SK-N-SH (cell line): ENCODE measurements at regions not wholly inside any gene's neighbourhood (a gene's known extent, or its start where the extent isn't known, plus 50 kb on each side); places are given as distances from the start of the nearest gene placed in this dataset.

Experiments
- CTCF ChIA-PET: fragments of 300-600, 350-600 bp; formaldehyde crosslinking; extraction: SDS; loops from one replicate; lab custom pipeline; 2021; lab: Yijun Ruan, JAX
- POLR2A ChIA-PET: fragments of 350-600 bp; sonication (Branson Sonifier 250); formaldehyde crosslinking; extraction: SDS; loops from one replicate; lab custom pipeline; 2020; ENCODE audit warnings: antibody characterized with exemption, inconsistent platforms; lab: Yijun Ruan, JAX
- DNase-seq: peaks from one replicate; pipeline ENCODE4 v3.0.0; 2012
- H2AFZ ChIP-seq: fragments of 200-600 bp; sonication (generic); 2 replicates; pipeline ENCODE4 v1.8.1; 2016; ENCODE audit warnings: antibody characterized with exemption, mild to moderate bottlenecking, low read depth
- H3F3A ChIP-seq: fragments of 200-600 bp; sonication (generic); replicated peaks from 2 replicates; pipeline ENCODE3; 2016; ENCODE audit warnings: antibody characterized with exemption, mild to moderate bottlenecking; ENCODE audit not compliant: insufficient read depth
- H3K27ac ChIP-seq, 2 experiments: fragments of 200-500 bp in 1 of 2; fragments of 200-600 bp in 1 of 2; sonication (Bioruptor generic) in 1 of 2; sonication (generic), shearing (Covaris generic) in 1 of 2; 2 replicates each; pipeline versions ENCODE4 v1.5.1 to v1.6.1; 2014 to 2016; ENCODE audit warnings: low read depth in 2 of 2, inconsistent platforms in 1 of 2, low read length in 1 of 2, mild to moderate bottlenecking in 1 of 2, mixed read lengths in 1 of 2
- H3K27me3 ChIP-seq: fragments of 200-600 bp; sonication (generic), shearing (Covaris generic); 2 replicates; pipeline ENCODE4 v1.6.1; 2016; ENCODE audit warnings: mixed run types; ENCODE audit not compliant: insufficient read depth
- H3K36me3 ChIP-seq, 2 experiments: fragments of 200-500 bp in 1 of 2; fragments of 200-600 bp in 1 of 2; sonication (Bioruptor generic) in 1 of 2; sonication (generic) in 1 of 2; replicated peaks in 1 of 2; 2 replicates each; pipeline versions ENCODE3 to v1.5.1; 2014 to 2016; ENCODE audit warnings: low read length in 1 of 2, mild to moderate bottlenecking in 1 of 2; ENCODE audit not compliant: insufficient read depth in 2 of 2, control insufficient read depth in 1 of 2
- H3K4me1 ChIP-seq, 2 experiments: fragments of 200-500 bp in 1 of 2; fragments of 200-600 bp in 1 of 2; sonication (Bioruptor generic) in 1 of 2; sonication (generic), shearing (Covaris generic) in 1 of 2; 2 replicates each; pipeline versions ENCODE4 v1.5.1 to v1.6.1; 2014 to 2016; ENCODE audit warnings: low read depth in 1 of 2, low read length in 1 of 2, mixed run types in 1 of 2; ENCODE audit not compliant: insufficient read depth in 2 of 2, control insufficient read depth in 1 of 2
- H3K4me2 ChIP-seq: fragments of 200-600 bp; sonication (generic), shearing (Covaris generic); 2 replicates; pipeline ENCODE4 v1.6.1; 2017; ENCODE audit warnings: mixed run types
- H3K4me3 ChIP-seq, 2 experiments: fragments of 200-500 bp in 1 of 2; fragments of 200-600 bp in 1 of 2; sonication (Bioruptor generic) in 1 of 2; sonication (generic), shearing (Covaris generic) in 1 of 2; 2 replicates each; pipeline versions ENCODE4 v1.5.1 to v1.8.1; 2014 to 2016; ENCODE audit warnings: low read depth in 2 of 2, inconsistent platforms in 1 of 2, low read length in 1 of 2, mild to moderate bottlenecking in 1 of 2, mixed read lengths in 1 of 2, moderate library complexity in 1 of 2
- H3K79me2 ChIP-seq: fragments of 200-600 bp; sonication (generic); 2 replicates; pipeline ENCODE4 v1.8.1; 2017; ENCODE audit warnings: mild to moderate bottlenecking; ENCODE audit not compliant: insufficient read depth
- H3K9ac ChIP-seq: fragments of 200-600 bp; sonication (generic); 2 replicates; pipeline ENCODE4 v1.6.1; 2017; ENCODE audit warnings: mixed run types
- H3K9me2 ChIP-seq: fragments of 200-600 bp; sonication (generic); 2 replicates; pipeline ENCODE4 v1.6.1; 2017; ENCODE audit warnings: mixed run types
- H3K9me3 ChIP-seq: fragments of 200-600 bp; sonication (generic); 2 replicates; pipeline ENCODE4 v1.6.1; 2017; ENCODE audit warnings: mixed run types, mild to moderate bottlenecking, moderate library complexity
- H4K20me1 ChIP-seq: fragments of 200-600 bp; sonication (generic); 2 replicates; pipeline ENCODE4 v1.6.1; 2017; ENCODE audit warnings: mild to moderate bottlenecking, mixed run types; ENCODE audit not compliant: insufficient read depth
- CTCF ChIP-seq: fragments of 200-600 bp; sonication (generic); IDR thresholded peaks from 2 replicates; pipeline ENCODE4 v1.6.1; 2017; ENCODE audit warnings: antibody characterized with exemption, mild to moderate bottlenecking, moderate library complexity
- EZH2phosphoT487 ChIP-seq: fragments of 200-600 bp; sonication (generic); IDR thresholded peaks from 2 replicates; pipeline ENCODE4 v1.6.1; 2017; ENCODE audit warnings: low read depth, mixed run types, mild to moderate bottlenecking, antibody characterized with exemption, moderate library complexity, borderline replicate concordance
- FOSL2 ChIP-seq: IDR thresholded peaks from 2 replicates; pipeline ENCODE4 v1.4.0; 2012; ENCODE audit warnings: low read depth, mild to moderate bottlenecking, moderate library complexity, borderline replicate concordance
- GATA2 ChIP-seq: sonication (generic); formaldehyde crosslinking; IDR thresholded peaks from 2 replicates; pipeline ENCODE4 v1.5.0; 2020; ENCODE audit warnings: mild to moderate bottlenecking, missing genetic modification reagents
- MAX ChIP-seq: IDR thresholded peaks from 2 replicates; pipeline ENCODE4 v1.4.0; 2012; ENCODE audit warnings: low read depth
- MEF2A ChIP-seq: IDR thresholded peaks from 2 replicates; pipeline ENCODE4 v1.4.0; 2012; ENCODE audit warnings: low read depth, borderline replicate concordance
- MXI1 ChIP-seq: IDR thresholded peaks from 2 replicates; pipeline ENCODE4 v1.6.1; 2012; ENCODE audit warnings: mild to moderate bottlenecking, low read depth, low read length, improper control_type of control experiment
- NFIC ChIP-seq: IDR thresholded peaks from 2 replicates; pipeline ENCODE4 v1.4.0; 2012; ENCODE audit warnings: borderline replicate concordance
- RAD21 ChIP-seq: IDR thresholded peaks from 2 replicates; pipeline ENCODE4 v1.6.1; 2012; ENCODE audit warnings: mild to moderate bottlenecking, low read length
- RXRA ChIP-seq: IDR thresholded peaks from 2 replicates; pipeline ENCODE4 v1.4.0; 2012; ENCODE audit warnings: low read depth, mild to moderate bottlenecking, borderline replicate concordance
- SIN3A ChIP-seq: IDR thresholded peaks from 2 replicates; pipeline ENCODE4 v1.6.1; 2012; ENCODE audit warnings: low read depth, mild to moderate bottlenecking, low read length, moderate library complexity, borderline replicate concordance
- SMC3 ChIP-seq: IDR thresholded peaks from 2 replicates; pipeline ENCODE4 v1.6.1; 2012; ENCODE audit warnings: low read depth, low read length, improper control_type of control experiment
- TCF12 ChIP-seq: IDR thresholded peaks from 2 replicates; pipeline ENCODE4 v1.4.0; 2012
- USF2 ChIP-seq: fragments of 150-350 bp; IDR thresholded peaks from 2 replicates; pipeline ENCODE4 v1.6.1; 2017; ENCODE audit warnings: antibody characterized with exemption, low read length, low read depth, borderline replicate concordance
- WGBS: methylation state at CpG from one replicate; pipeline ENCODE4 v1.1.6; 2017; ENCODE audit warnings: low lambda C conversion rate; 5-methylcytosine and 5-hydroxymethylcytosine counted together

GRCh38 chr6:166710084-166710483 is 83.0 kb upstream of the RPS6KA2 start:
- H3K9me3 ChIP-seq = no peaks in the 10 kb centered on the region
- POLR2A ChIA-PET = no interaction called here
- no peak for DNase-seq
- H3K27ac ChIP-seq = no peak overlapping the region
- H3K27me3 ChIP-seq = no peaks in the 10 kb centered on the region
- no peak for TF ChIP-seq USF2
- no peak for TF ChIP-seq MXI1
- no peaks in the 10 kb centered on the region for H3K9me2 ChIP-seq
- 57% methylated on average over 2 of the region's 2 CpGs for WGBS
- no peak overlapping the region for H3K9ac ChIP-seq
- H4K20me1 ChIP-seq = no peaks in the 10 kb centered on the region
- CTCF ChIA-PET = interaction anchor here (0.7 kb wide), 1 partner anchor 83 kb away, joined by 3 read pairs; the partner anchor contains the start of gene RPS6KA2
- H3K4me1 ChIP-seq = peaks cover 0 to 3% of the 10 kb centered on the region in 2 experiments; a peak in 1 of 4 replicates
- H2AFZ ChIP-seq = no peak overlapping the region
- H3K79me2 ChIP-seq = no peaks in the 10 kb centered on the region
- H3K4me3 ChIP-seq = no peak overlapping the region
- H3F3A ChIP-seq = no peaks in the 10 kb centered on the region
- H3K36me3 ChIP-seq = no peaks in the 10 kb centered on the region
- H3K4me2 ChIP-seq = no peak overlapping the region

- DNase-seq = no peak
- no peak overlapping the region for H2AFZ ChIP-seq
- no peak overlapping the region for H3K4me2 ChIP-seq
- H3K9me2 ChIP-seq = no peaks in the 10 kb centered on the region
- H4K20me1 ChIP-seq = no peaks in the 10 kb centered on the region
- no peak overlapping the region for H3K27ac ChIP-seq
- no peaks in the 10 kb centered on the region for H3K79me2 ChIP-seq
- no peaks in the 10 kb centered on the region for H3F3A ChIP-seq
- H3K4me1 ChIP-seq = no peaks in the 10 kb centered on the region; a peak in 1 of 4 replicates
- no peaks in the 10 kb centered on the region for H3K36me3 ChIP-seq
- ChIA-PET CTCF (no interaction called here), POLR2A (no interaction called here)
- H3K9ac ChIP-seq = no peak overlapping the region
- no peaks in the 10 kb centered on the region; the same call in 1 of the 2 replicates for H3K27me3 ChIP-seq
- WGBS = 91% methylated on average over 4 of the region's 4 CpGs
- no peak for TF ChIP-seq FOSL2
- no peak for TF ChIP-seq MEF2A
- no peak for TF ChIP-seq NFIC
- TF ChIP-seq GATA2 = no peak
- TF ChIP-seq EZH2phosphoT487 = no peak
- no peak for TF ChIP-seq SMC3
- no peak for TF ChIP-seq RXRA
- no peak for TF ChIP-seq SIN3A
- no peak overlapping the region for H3K4me3 ChIP-seq
- H3K9me3 ChIP-seq = no peaks in the 10 kb centered on the region
These were observed 81.4 kb upstream of the RPS6KA2 start for GRCh38 chr6:166708460-166708859.

GRCh38 chr6:166707045-166707444 is 80.0 kb upstream of the RPS6KA2 start:
- no peak overlapping the region for H3K4me3 ChIP-seq
- no peak overlapping the region for H3K4me2 ChIP-seq
- no peaks in the 10 kb centered on the region; the same call in 1 of the 2 replicates for H3K27me3 ChIP-seq
- H3K9ac ChIP-seq = no peak overlapping the region
- H3K79me2 ChIP-seq = no peaks in the 10 kb centered on the region
- no peaks in the 10 kb centered on the region for H3K4me1 ChIP-seq
- no peak overlapping the region for H2AFZ ChIP-seq
- no peaks in the 10 kb centered on the region for H3K9me2 ChIP-seq
- H3K36me3 ChIP-seq = no peaks in the 10 kb centered on the region
- CTCF ChIA-PET = no interaction called here
- peak; percentile 45 for DNase-seq
- TF ChIP-seq RAD21 (peak; percentile 32; the same call in 1 of the 2 replicates), CTCF (0 out of 2 replicates have a peak, but pooled peaks have one; percentile 15), MAX (no peak), TCF12 (no peak)
- TF ChIP-seq, all 33 proteins: peak for 2
- no peaks in the 10 kb centered on the region for H4K20me1 ChIP-seq
- no peaks in the 10 kb centered on the region for H3K9me3 ChIP-seq
- H3F3A ChIP-seq = no peaks in the 10 kb centered on the region
- WGBS = 32% methylated on average over 10 of the region's 10 CpGs
- POLR2A ChIA-PET = no interaction called here
- H3K27ac ChIP-seq = no peak overlapping the region
